Ishikawa (cell line): ENCODE measurements at regions not wholly inside any gene's neighbourhood (a gene's known extent, or its start where the extent isn't known, plus 50 kb on each side); places are given as distances from the start of the nearest gene placed in this dataset.

Experiments used
- CEBPB ChIP-seq: IDR thresholded peaks from 2 replicates; pipeline ENCODE4 v1.6.1; 2012
- EGR1 ChIP-seq: IDR thresholded peaks from 2 replicates; pipeline ENCODE4 v1.6.1; 2012
- EP300 ChIP-seq: IDR thresholded peaks from 2 replicates; pipeline ENCODE4 v1.6.1; 2012; ENCODE audit warnings: borderline replicate concordance
- FOXM1 ChIP-seq: IDR thresholded peaks from 2 replicates; pipeline ENCODE4 v1.6.1; 2012; ENCODE audit warnings: low read depth, borderline replicate concordance
- MAX ChIP-seq: IDR thresholded peaks from 2 replicates; pipeline ENCODE4 v1.6.1; 2012
- NFIC ChIP-seq: IDR thresholded peaks from 2 replicates; pipeline ENCODE4 v1.6.1; 2012
- RAD21 ChIP-seq: IDR thresholded peaks from 2 replicates; pipeline ENCODE4 v1.6.1; 2012; ENCODE audit warnings: low read depth
- REST ChIP-seq: IDR thresholded peaks from 2 replicates; pipeline ENCODE4 v1.6.1; 2012; ENCODE audit warnings: low read depth, mild to moderate bottlenecking
- TAF1 ChIP-seq: IDR thresholded peaks from 2 replicates; pipeline ENCODE4 v1.6.1; 2012; ENCODE audit warnings: low read depth, mild to moderate bottlenecking
- TCF12 ChIP-seq: IDR thresholded peaks from 2 replicates; pipeline ENCODE4 v1.6.1; 2012; ENCODE audit warnings: low read depth
- TEAD4 ChIP-seq: IDR thresholded peaks from 2 replicates; pipeline ENCODE4 v1.6.1; 2012
- USF1 ChIP-seq: IDR thresholded peaks from 2 replicates; pipeline ENCODE4 v1.6.1; 2012
- YY1 ChIP-seq: IDR thresholded peaks from 2 replicates; pipeline ENCODE4 v1.6.1; 2012; ENCODE audit warnings: low read depth

- TF ChIP-seq NFIC (no peak), EGR1 (no peak), REST (no peak), FOXM1 (no peak), EP300 (no peak), YY1 (no peak), TEAD4 (no peak), USF1 (no peak), RAD21 (no peak), TAF1 (no peak), TCF12 (no peak), MAX (no peak), CEBPB (no peak)
Observed at GRCh38 chr20:40317156-40317790, 371.8 kb downstream of the MAFB start.
